DOHH2 (cell line): ENCODE measurements at regions not wholly inside any gene's neighbourhood (a gene's known extent, or its start where the extent isn't known, plus 50 kb on each side); places are given as distances from the start of the nearest gene placed in this dataset.

Experiments used
- CTCF ChIP-seq: fragments of 200-600 bp; sonication (generic); IDR thresholded peaks from one replicate; pipeline ENCODE4 v1.5.1; 2014; ENCODE audit warnings: antibody characterized with exemption, mild to moderate bottlenecking, low read depth, low read length; ENCODE audit not compliant: poor library complexity, severe bottlenecking
- EZH2phosphoT487 ChIP-seq: fragments of 200-600 bp; sonication (generic); IDR thresholded peaks from 2 replicates; pipeline ENCODE4 v1.6.1; 2017; ENCODE audit warnings: borderline replicate concordance, mild to moderate bottlenecking, antibody characterized with exemption, low read length, moderate library complexity, mixed read lengths

- TF ChIP-seq CTCF (no peak), EZH2phosphoT487 (no peak)
Measured at GRCh38 chr2:179341152-179341866, 76.7 kb upstream of the SESTD1 start.
